ENCODE measurements at regions not wholly inside any gene's neighbourhood (a gene's known extent, or its start where the extent isn't known, plus 50 kb on each side); places are given as distances from the start of the nearest gene placed in this dataset.

GRCh38 chr5:5951953-5952352, 426.4 kb downstream of the MED10 start:
- H3K9me3 ChIP-seq = no peaks in the 10 kb centered on the region
- no peak for DNase-seq
- no peaks in the 10 kb centered on the region for H3K36me3 ChIP-seq
- TF ChIP-seq CTCF (IDR thresholded peaks at IDR 0.05) = no peak
- no peak for TF ChIP-seq POLR2A (IDR thresholded peaks at IDR 0.05)
- no peak overlapping the region for H3K4me3 ChIP-seq
- no peaks in the 10 kb centered on the region for H3K4me1 ChIP-seq
- H3K27me3 ChIP-seq = no peaks in the 10 kb centered on the region
- no peak overlapping the region for H3K27ac ChIP-seq

GRCh38 chr5:5950658-5951057, 427.7 kb downstream of the MED10 start:
- no peak for TF ChIP-seq POLR2A (IDR thresholded peaks at IDR 0.05)
- TF ChIP-seq CTCF (IDR thresholded peaks at IDR 0.05) = no peak
- Histone ChIP-seq H3K27ac (no peak overlapping the region), H3K9me3 (no peaks in the 10 kb centered on the region), H3K36me3 (no peaks in the 10 kb centered on the region), H3K4me1 (no peaks in the 10 kb centered on the region), H3K4me3 (no peak overlapping the region), H3K27me3 (no peaks in the 10 kb centered on the region)
- no peak for DNase-seq

- H3K36me3 ChIP-seq = no peaks in the 10 kb centered on the region
- TF ChIP-seq CTCF (IDR thresholded peaks at IDR 0.05) = no peak
- TF ChIP-seq POLR2A (IDR thresholded peaks at IDR 0.05) = no peak
- H3K4me3 ChIP-seq = no peak overlapping the region
- H3K27ac ChIP-seq = no peak overlapping the region
- H3K4me1 ChIP-seq = no peaks in the 10 kb centered on the region
- DNase-seq = no peak
- no peaks in the 10 kb centered on the region for H3K27me3 ChIP-seq
- no peaks in the 10 kb centered on the region for H3K9me3 ChIP-seq
These were observed 436.9 kb downstream of the MED10 start for GRCh38 chr5:5941486-5941885.

GRCh38 chr5:5939759-5940370, 438.5 kb downstream of the MED10 start:
- TF ChIP-seq CTCF (IDR thresholded peaks at IDR 0.05) (no peak), POLR2A (IDR thresholded peaks at IDR 0.05) (no peak)
- H3K4me3 ChIP-seq = no peak overlapping the region
- H3K27ac ChIP-seq = no peak overlapping the region
- no peaks in the 10 kb centered on the region for H3K27me3 ChIP-seq
- DNase-seq = no peak
- no peaks in the 10 kb centered on the region for H3K4me1 ChIP-seq
- no peaks in the 10 kb centered on the region for H3K9me3 ChIP-seq
- no peaks in the 10 kb centered on the region for H3K36me3 ChIP-seq

GRCh38 chr5:5933651-5934050, 444.7 kb downstream of the MED10 start:
- Histone ChIP-seq H3K4me1 (no peaks in the 10 kb centered on the region), H3K36me3 (no peaks in the 10 kb centered on the region), H3K9me3 (no peaks in the 10 kb centered on the region), H3K27me3 (no peaks in the 10 kb centered on the region), H3K4me3 (no peak overlapping the region), H3K27ac (no peak overlapping the region)
- TF ChIP-seq CTCF (IDR thresholded peaks at IDR 0.05) = no peak
- TF ChIP-seq POLR2A (IDR thresholded peaks at IDR 0.05) = no peak
- no peak for DNase-seq

GRCh38 chr5:5932824-5933223, 445.5 kb downstream of the MED10 start:
- H3K36me3 ChIP-seq = no peaks in the 10 kb centered on the region
- no peaks in the 10 kb centered on the region for H3K9me3 ChIP-seq
- no peak overlapping the region for H3K27ac ChIP-seq
- no peak for DNase-seq
- no peak overlapping the region for H3K4me3 ChIP-seq
- TF ChIP-seq POLR2A (IDR thresholded peaks at IDR 0.05) (no peak), CTCF (IDR thresholded peaks at IDR 0.05) (no peak)
- no peaks in the 10 kb centered on the region for H3K4me1 ChIP-seq
- no peaks in the 10 kb centered on the region for H3K27me3 ChIP-seq

Data from Peyer's patch (tissue), 4 donors.